ENCODE measurements at regions not wholly inside any gene's neighbourhood (a gene's known extent, or its start where the extent isn't known, plus 50 kb on each side); places are given as distances from the start of the nearest gene placed in this dataset.

- TF ChIP-seq PBX3 (CRISPR knock-in tag; IDR thresholded peaks at IDR 0.05; ENCODE audit: borderline replicate concordance) (no peak), ZC3H4 (CRISPR knock-in tag; IDR thresholded peaks at IDR 0.05; ENCODE audit: borderline replicate concordance) (no peak), ZNF816 (CRISPR knock-in tag; IDR thresholded peaks at IDR 0.05; ENCODE audit: borderline replicate concordance) (no peak), JUND (CRISPR knock-in tag; IDR thresholded peaks at IDR 0.05) (no peak), FOXO4 (CRISPR knock-in tag; conservative IDR thresholded peaks at IDR 0.05) (no peak), MAFF (IDR thresholded peaks at IDR 0.05; ENCODE audit: low read depth, low read length) (no peak), ZNF318 (CRISPR knock-in tag; IDR thresholded peaks at IDR 0.05) (no peak)
Observed at GRCh38 chr4:143089847-143090246, 94.9 kb upstream of the USP38 start (continued).
